Stimulated activated CD8-positive, alpha-beta memory T cell treated with anti-CD3 and anti-CD28 coated beads, Interleukin-15, amount 100 ng/mL, for 4 hours (primary cell): ENCODE measurements at regions not wholly inside any gene's neighbourhood (a gene's known extent, or its start where the extent isn't known, plus 50 kb on each side); places are given as distances from the start of the nearest gene placed in this dataset.

ENCODE experiments used
- DNase-seq, 2 donors: peaks; one replicate each; pipeline ENCODE4 v3.0.0-alpha.2; 2020; ENCODE audit warnings: low read depth in 2 of 2

- DNase-seq: no peak
Measured at GRCh38 chr12:45669792-45670191, 59.7 kb upstream of the ARID2 start.

DNA sequence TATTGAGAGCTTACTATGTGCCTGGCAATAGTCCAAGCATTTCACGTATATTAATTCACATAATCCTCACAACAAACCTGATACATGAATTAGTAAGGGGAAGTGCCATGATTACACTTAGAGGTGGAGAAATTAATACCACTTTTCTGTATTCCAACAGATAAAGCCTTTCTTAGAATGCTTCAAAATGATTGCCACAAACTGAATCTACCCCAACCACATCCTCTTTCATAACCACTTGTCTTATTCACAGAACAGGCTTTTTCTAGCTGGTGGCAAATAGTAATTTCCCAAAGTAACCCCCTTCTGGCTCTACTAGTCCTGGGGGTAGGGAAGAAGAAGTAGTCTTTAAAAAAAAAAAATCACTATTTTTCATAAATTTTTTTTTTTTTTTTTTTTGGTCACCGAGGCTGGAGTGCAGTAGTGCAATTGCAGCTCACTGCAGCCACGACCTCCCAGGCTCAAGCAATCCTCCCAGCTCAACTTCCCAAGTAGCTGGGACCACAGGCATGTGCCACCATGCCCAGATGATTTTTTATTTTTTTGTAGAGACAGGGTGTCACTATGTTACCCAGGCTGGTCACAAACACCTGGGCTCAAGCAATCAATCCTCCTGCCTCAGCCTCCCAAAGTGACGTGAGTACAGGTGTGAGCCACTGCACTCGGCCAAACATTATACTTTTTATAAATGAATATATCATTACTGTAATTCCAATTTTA lies 59.0 kb upstream of the ARID2 start:
- DNase-seq: no peak

GRCh38 chr12:45671254-45671653 lies 58.3 kb upstream of the ARID2 start:
- DNase-seq: no peak

DNA sequence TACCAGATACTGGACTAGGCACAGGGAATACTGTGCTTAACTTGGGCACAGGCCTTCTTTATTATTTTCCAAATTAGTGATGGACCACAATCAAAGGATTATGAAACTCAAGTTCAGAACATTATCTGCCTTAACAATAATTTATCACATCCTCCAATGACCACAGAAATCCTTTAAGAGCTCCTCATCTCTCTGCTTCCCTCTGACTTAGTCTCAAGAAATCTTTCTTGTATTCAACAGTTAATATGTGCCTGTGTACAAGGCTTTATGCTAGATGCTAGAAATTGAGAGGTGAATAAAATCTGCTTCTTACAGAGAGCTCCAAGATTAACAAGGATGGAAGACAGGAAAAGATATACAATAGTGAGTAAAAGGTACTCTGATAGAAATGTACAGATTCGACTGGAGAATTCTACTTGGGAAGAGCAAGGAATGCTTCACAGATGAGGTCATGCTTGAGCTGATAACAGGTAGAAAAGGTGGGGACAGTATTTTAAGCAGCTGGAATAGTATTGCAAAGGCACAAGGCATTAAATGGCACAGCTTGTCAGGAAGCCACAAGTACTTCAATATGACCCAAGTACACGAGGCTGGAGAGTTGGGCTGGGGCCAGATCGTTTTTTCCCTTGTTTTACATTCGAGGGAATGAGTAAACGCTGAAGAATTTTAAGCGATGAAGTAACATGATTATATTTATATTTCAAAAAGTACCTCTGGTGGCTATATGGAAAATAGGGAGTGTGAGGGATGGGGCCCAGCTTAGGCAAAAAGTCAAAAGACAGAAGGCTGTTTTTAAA lies 55.1 kb upstream of the ARID2 start:
- no peak for DNase-seq

GRCh38 chr12:45675534-45675933 lies 54.0 kb upstream of the ARID2 start:
- DNase-seq: no peak
